GM23338 (cell line): ENCODE measurements at regions not wholly inside any gene's neighbourhood (a gene's known extent, or its start where the extent isn't known, plus 50 kb on each side); places are given as distances from the start of the nearest gene placed in this dataset.

ENCODE experiments used
- ATAC-seq: fragments of 200-7000 bp; cut with Tn5 transposase; 3 replicates; pipeline ENCODE4 v1.9.1; 2020
- DNase-seq: peaks from one replicate; pipeline ENCODE4 v3.0.0-alpha.2; 2015; ENCODE audit warnings: low spot score
- H2AFZ ChIP-seq: fragments of 200-600 bp; sonication (generic); 2 replicates; pipeline ENCODE4 v1.8.0; 2016; ENCODE audit warnings: antibody characterized with exemption, mild to moderate bottlenecking, moderate library complexity
- H3F3A ChIP-seq: fragments of 200-600 bp; sonication (generic); replicated peaks from 2 replicates; pipeline ENCODE4 v1.8.0; 2017; ENCODE audit warnings: antibody characterized with exemption, mixed run types, low read depth
- H3K27ac ChIP-seq: fragments of 200-600 bp; sonication (generic); 2 replicates; pipeline ENCODE4 v1.6.1; 2016; ENCODE audit warnings: low read depth
- H3K27me3 ChIP-seq: fragments of 200-600 bp; sonication (generic); 2 replicates; pipeline ENCODE4 v1.8.0; 2016; ENCODE audit warnings: mild to moderate bottlenecking, mixed run types, moderate library complexity; ENCODE audit not compliant: insufficient read depth
- H3K36me3 ChIP-seq: fragments of 200-600 bp; sonication (generic); 2 replicates; pipeline ENCODE4 v1.8.0; 2016; ENCODE audit warnings: mild to moderate bottlenecking; ENCODE audit not compliant: insufficient read depth
- H3K4me1 ChIP-seq: fragments of 200-600 bp; sonication (generic); 2 replicates; pipeline ENCODE4 v1.8.0; 2016; ENCODE audit warnings: mild to moderate bottlenecking, moderate library complexity; ENCODE audit not compliant: insufficient read depth
- H3K4me2 ChIP-seq: fragments of 200-600 bp; sonication (generic); 2 replicates; pipeline ENCODE4 v1.7.1; 2017; ENCODE audit warnings: mixed run types
- H3K4me3 ChIP-seq: fragments of 200-600 bp; sonication (generic); 2 replicates; pipeline ENCODE4 v1.6.1; 2016; ENCODE audit warnings: mixed run types
- H3K79me2 ChIP-seq: fragments of 200-600 bp; sonication (generic); replicated peaks from 2 replicates; pipeline ENCODE4 v1.8.0; 2017; ENCODE audit warnings: mild to moderate bottlenecking; ENCODE audit not compliant: insufficient read depth
- H3K9me2 ChIP-seq: fragments of 200-600 bp; sonication (generic); 2 replicates; pipeline ENCODE4 v1.8.0; 2017; ENCODE audit not compliant: insufficient read depth
- H4K20me1 ChIP-seq: fragments of 200-600 bp; sonication (generic); replicated peaks from 2 replicates; pipeline ENCODE4 v1.8.0; 2017; ENCODE audit warnings: mild to moderate bottlenecking; ENCODE audit not compliant: insufficient read depth
- H3K27ac Mint-ChIP-seq: 2 replicates; pipeline ENCODE4 v1.8.0; 2020; ENCODE audit warnings: inconsistent platforms, mild to moderate bottlenecking, moderate library complexity, mixed read lengths
- H3K27me3 Mint-ChIP-seq: 3 replicates; pipeline ENCODE4 v1.8.0; 2022; ENCODE audit warnings: low read depth, mild to moderate bottlenecking, moderate library complexity, mixed read lengths, inconsistent platforms; ENCODE audit not compliant: insufficient read depth, poor library complexity
- H3K36me3 Mint-ChIP-seq: 3 replicates; pipeline ENCODE4 v1.8.0; 2021; ENCODE audit warnings: low read depth, mild to moderate bottlenecking, inconsistent platforms, moderate library complexity, mixed read lengths
- H3K4me1 Mint-ChIP-seq: 3 replicates; pipeline ENCODE4 v1.8.0; 2020; ENCODE audit warnings: mild to moderate bottlenecking, inconsistent platforms, mixed read lengths
- H3K4me3 Mint-ChIP-seq: 3 replicates; pipeline ENCODE4 v1.8.0; 2021; ENCODE audit warnings: moderate library complexity, mild to moderate bottlenecking, inconsistent platforms, mixed read lengths
- H3K9me3 Mint-ChIP-seq: 3 replicates; pipeline ENCODE4 v1.8.0; 2020; ENCODE audit warnings: moderate library complexity, mild to moderate bottlenecking, inconsistent platforms, mixed read lengths
- CREB1 ChIP-seq: fragments of 250-450 bp; sonication (Bioruptor Pico); IDR thresholded peaks from 2 replicates; pipeline ENCODE4 v1.5.0; 2020; ENCODE audit warnings: low read depth, mild to moderate bottlenecking, moderate library complexity
- CTCF ChIP-seq, 2 experiments: fragments of 200-600 bp in 1 of 2; sonication (generic) in 1 of 2; conservative IDR thresholded peaks; 2 replicates each; pipeline versions ENCODE4 v1.5.1 to v1.6.1; 2016 to 2017; ENCODE audit warnings: antibody characterized with exemption in 2 of 2, low read depth in 2 of 2, mild to moderate bottlenecking in 2 of 2, moderate library complexity in 1 of 2
- ETS1 ChIP-seq: IDR thresholded peaks from 2 replicates; pipeline ENCODE4 v1.6.1; 2016; ENCODE audit warnings: antibody characterized with exemption
- EZH2 ChIP-seq: fragments of 200-600 bp; sonication (generic); IDR thresholded peaks from one replicate; pipeline ENCODE4 v1.8.0; 2017; ENCODE audit warnings: antibody characterized with exemption, mild to moderate bottlenecking, low read depth; ENCODE audit not compliant: unreplicated experiment
- EZH2phosphoT487 ChIP-seq: fragments of 200-600 bp; sonication (generic); IDR thresholded peaks from one replicate; pipeline ENCODE4 v1.8.1; 2018; ENCODE audit warnings: antibody characterized with exemption; ENCODE audit not compliant: unreplicated experiment
- JUNB ChIP-seq: IDR thresholded peaks from one replicate; pipeline ENCODE4 v1.6.1; 2016; ENCODE audit warnings: antibody characterized with exemption; ENCODE audit not compliant: unreplicated experiment
- NANOG ChIP-seq: IDR thresholded peaks from 2 replicates; pipeline ENCODE4 v1.6.1; 2016; ENCODE audit warnings: antibody characterized with exemption, borderline replicate concordance
- POLR2AphosphoS5 ChIP-seq: IDR thresholded peaks from 2 replicates; pipeline ENCODE4 v1.6.1; 2016; ENCODE audit warnings: antibody characterized with exemption, low read depth
- REST ChIP-seq: IDR thresholded peaks from one replicate; pipeline ENCODE4 v1.6.1; 2018; ENCODE audit warnings: antibody characterized with exemption; ENCODE audit not compliant: unreplicated experiment
- STAT1 ChIP-seq: IDR thresholded peaks from one replicate; pipeline ENCODE4 v1.6.1; 2016; ENCODE audit warnings: antibody characterized with exemption; ENCODE audit not compliant: unreplicated experiment
- ZNF114 ChIP-seq: fragments of 250-450 bp; sonication (Bioruptor Pico); IDR thresholded peaks from 2 replicates; pipeline ENCODE4 v1.5.0; 2020; ENCODE audit warnings: mild to moderate bottlenecking, moderate library complexity
- ZNF331 ChIP-seq: fragments of 250-450 bp; sonication (Bioruptor Pico); IDR thresholded peaks from 2 replicates; pipeline ENCODE4 v1.5.0; 2020; ENCODE audit warnings: low read depth, mild to moderate bottlenecking, moderate library complexity
- ZNF462 ChIP-seq: fragments of 250-450 bp; sonication (Bioruptor Pico); IDR thresholded peaks from 2 replicates; pipeline ENCODE4 v1.5.0; 2020; ENCODE audit warnings: mild to moderate bottlenecking, moderate library complexity

- no peaks in the 10 kb centered on the region for H4K20me1 ChIP-seq
- no peak overlapping the region for H3K4me3 ChIP-seq
- no peaks in the 10 kb centered on the region for H3K9me2 ChIP-seq
- H3K4me2 ChIP-seq = no peak overlapping the region
- H3K27me3 Mint-ChIP-seq = peaks cover 1% of the 10 kb centered on the region
- H3K27me3 ChIP-seq = no peaks in the 10 kb centered on the region
- H2AFZ ChIP-seq = no peak overlapping the region
- no peaks in the 10 kb centered on the region for H3K36me3 ChIP-seq
- no peaks in the 10 kb centered on the region for H3K36me3 Mint-ChIP-seq
- H3K4me1 ChIP-seq = no peaks in the 10 kb centered on the region
- H3F3A ChIP-seq = no peaks in the 10 kb centered on the region
- no peak overlapping the region for H3K27ac ChIP-seq
- DNase-seq (no peak), ATAC-seq (no peak)
- no peak overlapping the region for H3K4me3 Mint-ChIP-seq
- no peaks in the 10 kb centered on the region for H3K4me1 Mint-ChIP-seq
- H3K27ac Mint-ChIP-seq = peak overlapping the region; percentile 89; the same call in 1 of the 2 replicates
- H3K79me2 ChIP-seq = no peaks in the 10 kb centered on the region
- no peaks in the 10 kb centered on the region for H3K9me3 Mint-ChIP-seq
- TF ChIP-seq REST (no peak), CTCF (conservative IDR thresholded peaks at IDR 0.05; ENCODE audit: low read depth in 2 of 2) (no peak), ZNF462 (CRISPR knock-in tag) (no peak), EZH2 (no peak), EZH2phosphoT487 (no peak), NANOG (no peak), CREB1 (CRISPR knock-in tag) (no peak), ETS1 (no peak), ZNF114 (no peak), JUNB (no peak), POLR2AphosphoS5 (no peak), ZNF331 (CRISPR knock-in tag) (no peak), STAT1 (no peak)
Observed at GRCh38 chr6:81842254-81842653, 89.8 kb upstream of the TENT5A start.
